Glomerular visceral epithelial cell (primary cell): ENCODE measurements at regions not wholly inside any gene's neighbourhood (a gene's known extent, or its start where the extent isn't known, plus 50 kb on each side); places are given as distances from the start of the nearest gene placed in this dataset.
A peak's percentile ranks its signal among the peaks of the same experiment; 100 is the strongest.

Experiments
- DNase-seq: peaks from one replicate; pipeline ENCODE4 v3.0.0-alpha.2; 2016; ENCODE audit errors: extremely low spot score

GRCh38 chr14:54310851-54311228 lies 86.0 kb upstream of the CDKN3 start:
- DNase-seq: no peak

GRCh38 chr14:54312166-54312801 lies 84.5 kb upstream of the CDKN3 start:
- peak; percentile 87 for DNase-seq

- no peak for DNase-seq
Measured at GRCh38 chr14:54314365-54315104, 82.3 kb upstream of the CDKN3 start.

- no peak for DNase-seq
Measured at GRCh38 chr14:54316652-54317051, 80.2 kb upstream of the CDKN3 start.

- DNase-seq: no peak
Measured at GRCh38 chr14:54317391-54317790, 79.4 kb upstream of the CDKN3 start.

GRCh38 chr14:54322246-54322645 lies 74.6 kb upstream of the CDKN3 start:
- no peak for DNase-seq

GRCh38 chr14:54322701-54323337 lies 74.0 kb upstream of the CDKN3 start:
- no peak for DNase-seq

- DNase-seq: no peak
Measured at GRCh38 chr14:54325766-54326165, 71.0 kb upstream of the CDKN3 start.

GRCh38 chr14:54329082-54329695 lies 67.6 kb upstream of the CDKN3 start:
- peak; percentile 63 for DNase-seq

- no peak for DNase-seq
Measured at GRCh38 chr14:54330876-54331275, 65.9 kb upstream of the CDKN3 start.

GRCh38 chr14:54331516-54331915 lies 65.3 kb upstream of the CDKN3 start:
- DNase-seq: no peak

GRCh38 chr14:54332490-54332889 lies 64.3 kb upstream of the CDKN3 start:
- no peak for DNase-seq

GRCh38 chr14:54333511-54333910 lies 63.3 kb upstream of the CDKN3 start:
- DNase-seq: no peak

GRCh38 chr14:54335569-54336155 lies 61.1 kb upstream of the CDKN3 start:
- peak; percentile 8 for DNase-seq

GRCh38 chr14:54337314-54337713 lies 59.5 kb upstream of the CDKN3 start:
- DNase-seq: no peak

GRCh38 chr14:54338696-54339317 lies 58.0 kb upstream of the CDKN3 start:
- peak; percentile 52 for DNase-seq

GRCh38 chr14:54339771-54340170 lies 57.0 kb upstream of the CDKN3 start:
- no peak for DNase-seq

GRCh38 chr14:54342806-54343205 lies 54.0 kb upstream of the CDKN3 start:
- DNase-seq: no peak

- DNase-seq: no peak
Measured at GRCh38 chr14:54343272-54344121, 53.3 kb upstream of the CDKN3 start.

GRCh38 chr14:54344445-54344844 lies 52.4 kb upstream of the CDKN3 start:
- no peak for DNase-seq

GRCh38 chr14:54346257-54346656 lies 50.5 kb upstream of the CDKN3 start:
- DNase-seq: no peak
